NCI-H748 (cell line): ENCODE measurements at regions not wholly inside any gene's neighbourhood (a gene's known extent, or its start where the extent isn't known, plus 50 kb on each side); places are given as distances from the start of the nearest gene placed in this dataset.
A peak's percentile ranks its signal among the peaks of the same experiment; 100 is the strongest.

Experiments
- DNase-seq: peaks from one replicate; lab custom pipeline; 2025; ENCODE audit not compliant: unreplicated experiment; lab: John Stamatoyannopoulos, UW

- DNase-seq, result no peak
Observed at GRCh38 chr11:127677660-127678425, 677.3 kb upstream of the KIRREL3 start.

- no peak for DNase-seq
Observed at GRCh38 chr11:127675581-127675980, 675.0 kb upstream of the KIRREL3 start.

GRCh38 chr11:127674754-127675153 is 674.2 kb upstream of the KIRREL3 start:
- DNase-seq, result no peak

- DNase-seq, result peak; percentile 10
Observed at GRCh38 chr11:127670374-127671119, 670.0 kb upstream of the KIRREL3 start.

GRCh38 chr11:127656116-127656836 is 655.7 kb upstream of the KIRREL3 start:
- DNase-seq, result peak; percentile 43

GRCh38 chr11:127653076-127653475 is 652.5 kb upstream of the KIRREL3 start:
- no peak for DNase-seq

- DNase-seq, result no peak
Observed at GRCh38 chr11:127651888-127652221, 651.3 kb upstream of the KIRREL3 start.

GRCh38 chr11:127651175-127651887 is 650.8 kb upstream of the KIRREL3 start:
- DNase-seq, result no peak

- DNase-seq, result no peak
Observed at GRCh38 chr11:127649958-127650357, 649.4 kb upstream of the KIRREL3 start.

GRCh38 chr11:127649071-127649470 is 648.5 kb upstream of the KIRREL3 start:
- no peak for DNase-seq

- no peak for DNase-seq
Observed at GRCh38 chr11:127648583-127648982, 648.0 kb upstream of the KIRREL3 start.

GRCh38 chr11:127644366-127644765 is 643.8 kb upstream of the KIRREL3 start:
- no peak for DNase-seq

- DNase-seq, result no peak
Observed at GRCh38 chr11:127643268-127644058, 642.9 kb upstream of the KIRREL3 start.

- no peak for DNase-seq
Observed at GRCh38 chr11:127640561-127641451, 640.2 kb upstream of the KIRREL3 start.

GRCh38 chr11:127639916-127640315 is 639.3 kb upstream of the KIRREL3 start:
- no peak for DNase-seq

GRCh38 chr11:127632976-127633680 is 632.6 kb upstream of the KIRREL3 start:
- DNase-seq, result no peak

- DNase-seq, result peak; percentile 11
Observed at GRCh38 chr11:127632546-127632945, 632.0 kb upstream of the KIRREL3 start.

GRCh38 chr11:127631974-127632373 is 631.4 kb upstream of the KIRREL3 start:
- DNase-seq, result no peak

- DNase-seq, result no peak
Observed at GRCh38 chr11:127629200-127629599, 628.6 kb upstream of the KIRREL3 start.
